ENCODE measurements at regions not wholly inside any gene's neighbourhood (a gene's known extent, or its start where the extent isn't known, plus 50 kb on each side); places are given as distances from the start of the nearest gene placed in this dataset.

DNA sequence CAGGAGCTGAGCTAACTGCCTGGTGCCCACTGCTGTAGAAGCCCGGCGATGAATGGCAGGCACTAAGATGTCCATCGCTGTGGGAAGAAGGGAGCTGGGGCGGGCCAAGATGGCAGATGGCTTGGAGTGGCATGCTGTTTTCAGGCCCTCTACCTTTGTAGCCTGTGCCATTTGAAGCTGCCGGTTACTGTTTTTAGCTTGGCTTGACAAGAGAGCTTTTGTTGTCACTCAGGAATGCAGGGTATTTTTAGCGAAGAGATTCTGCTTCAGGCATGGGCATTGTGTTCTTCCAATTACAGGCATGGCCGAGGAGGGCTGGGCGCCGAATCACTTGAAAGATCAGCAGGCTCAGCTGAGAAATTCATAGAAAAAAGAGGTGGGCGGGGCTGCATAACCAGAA, 348.7 kb downstream of the RPS6KC1 start:
- TF ChIP-seq, protein P1, sequence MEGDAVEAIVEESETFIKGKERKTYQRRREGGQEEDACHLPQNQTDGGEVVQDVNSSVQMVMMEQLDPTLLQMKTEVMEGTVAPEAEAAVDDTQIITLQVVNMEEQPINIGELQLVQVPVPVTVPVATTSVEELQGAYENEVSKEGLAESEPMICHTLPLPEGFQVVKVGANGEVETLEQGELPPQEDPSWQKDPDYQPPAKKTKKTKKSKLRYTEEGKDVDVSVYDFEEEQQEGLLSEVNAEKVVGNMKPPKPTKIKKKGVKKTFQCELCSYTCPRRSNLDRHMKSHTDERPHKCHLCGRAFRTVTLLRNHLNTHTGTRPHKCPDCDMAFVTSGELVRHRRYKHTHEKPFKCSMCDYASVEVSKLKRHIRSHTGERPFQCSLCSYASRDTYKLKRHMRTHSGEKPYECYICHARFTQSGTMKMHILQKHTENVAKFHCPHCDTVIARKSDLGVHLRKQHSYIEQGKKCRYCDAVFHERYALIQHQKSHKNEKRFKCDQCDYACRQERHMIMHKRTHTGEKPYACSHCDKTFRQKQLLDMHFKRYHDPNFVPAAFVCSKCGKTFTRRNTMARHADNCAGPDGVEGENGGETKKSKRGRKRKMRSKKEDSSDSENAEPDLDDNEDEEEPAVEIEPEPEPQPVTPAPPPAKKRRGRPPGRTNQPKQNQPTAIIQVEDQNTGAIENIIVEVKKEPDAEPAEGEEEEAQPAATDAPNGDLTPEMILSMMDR (IDR thresholded peaks at IDR 0.05), result no peak
- no peak for TF ChIP-seq POLR2AphosphoS5 (IDR thresholded peaks at IDR 0.05)
